Spleen (tissue), 7 donors: ENCODE measurements at regions not wholly inside any gene's neighbourhood (a gene's known extent, or its start where the extent isn't known, plus 50 kb on each side); places are given as distances from the start of the nearest gene placed in this dataset.

Source experiments
- CTCF ChIP-seq, 11 experiments: fragments of 200-600 bp in 7 of 11; fragments of 450-650 bp in 4 of 11; sonication (generic) in 4 of 11; IDR thresholded peaks in 8 of 11; conservative IDR thresholded peaks in 3 of 11; 1 replicate in 7 of 11; 2 replicates in 4 of 11; pipeline versions ENCODE4 v1.4.0 to v1.8.0; 2016 to 2021; ENCODE audit warnings: antibody characterized with exemption in 11 of 11, inconsistent platforms in 4 of 11, mild to moderate bottlenecking in 1 of 11
- POLR2A ChIP-seq, 3 donors: fragments of 450-650 bp; IDR thresholded peaks; one replicate each; pipeline ENCODE4 v1.5.1; 2017; ENCODE audit warnings: antibody characterized with exemption in 3 of 3, mild to moderate bottlenecking in 1 of 3
- POLR2AphosphoS5 ChIP-seq, 3 donors: sonication (generic); formaldehyde crosslinking; IDR thresholded peaks; one replicate each; pipeline ENCODE4 v1.5.1; 2017; ENCODE audit warnings: antibody characterized with exemption in 3 of 3
- donor health status: DM: no; HTN: no; CAD: no; lungs with moderate emphysema.
- donor health status: DM: no; HTN: no; CAD: no.
- donor health status: DM: no; HTN: no; CAD: no.

GRCh38 chr6:113648698-113649097 lies 208.4 kb upstream of the MARCKS start:
- TF ChIP-seq CTCF (IDR thresholded peaks at IDR 0.05 in 8 of 11, conservative IDR thresholded peaks at IDR 0.05 in 3 of 11), result no peak
- no peak for TF ChIP-seq POLR2A (IDR thresholded peaks at IDR 0.05)
- TF ChIP-seq POLR2AphosphoS5 (IDR thresholded peaks at IDR 0.05), result no peak
